ENCODE measurements at regions not wholly inside any gene's neighbourhood (a gene's known extent, or its start where the extent isn't known, plus 50 kb on each side); places are given as distances from the start of the nearest gene placed in this dataset.

DNA sequence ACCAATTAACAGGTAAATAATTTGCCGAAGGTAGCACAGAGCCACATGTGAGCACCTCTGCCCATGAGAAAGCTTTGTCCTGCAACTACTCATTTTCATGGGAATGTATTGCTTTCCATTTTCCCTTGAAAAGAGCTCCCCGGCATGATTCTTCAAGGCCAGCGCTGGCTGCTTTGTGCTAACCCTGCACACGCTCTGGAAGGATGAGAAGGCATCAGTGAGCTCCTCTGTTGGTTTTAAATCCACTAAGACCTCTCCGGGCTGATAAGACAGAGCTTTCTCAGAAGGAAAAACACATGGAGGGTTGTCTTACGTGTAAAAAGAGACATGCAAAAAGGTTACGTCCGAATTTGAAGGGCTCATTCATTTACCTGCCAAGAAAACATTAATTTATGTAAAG, 553.9 kb upstream of the MKI67 start:
- DNase-seq = no peak

DNA sequence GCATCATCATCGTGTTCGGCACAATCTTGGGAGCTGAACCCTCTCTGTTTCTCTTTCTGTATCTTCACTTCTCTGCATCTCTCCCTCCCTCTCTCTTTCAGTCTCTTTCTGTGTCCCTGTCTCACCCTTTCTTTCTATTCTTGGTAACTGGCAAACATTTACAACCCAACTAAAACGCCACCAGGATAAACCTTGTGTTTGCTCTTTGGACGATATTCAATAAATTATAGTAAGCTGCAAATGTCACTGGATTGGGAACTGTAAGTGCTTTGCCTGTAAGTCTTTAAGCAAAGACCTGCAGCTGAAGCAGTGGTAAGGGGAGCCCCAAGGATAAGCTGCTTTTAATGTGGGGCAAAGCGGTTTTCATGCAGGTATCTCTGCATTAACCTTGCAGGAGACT, 558.0 kb upstream of the MKI67 start:
- no peak for DNase-seq

DNA sequence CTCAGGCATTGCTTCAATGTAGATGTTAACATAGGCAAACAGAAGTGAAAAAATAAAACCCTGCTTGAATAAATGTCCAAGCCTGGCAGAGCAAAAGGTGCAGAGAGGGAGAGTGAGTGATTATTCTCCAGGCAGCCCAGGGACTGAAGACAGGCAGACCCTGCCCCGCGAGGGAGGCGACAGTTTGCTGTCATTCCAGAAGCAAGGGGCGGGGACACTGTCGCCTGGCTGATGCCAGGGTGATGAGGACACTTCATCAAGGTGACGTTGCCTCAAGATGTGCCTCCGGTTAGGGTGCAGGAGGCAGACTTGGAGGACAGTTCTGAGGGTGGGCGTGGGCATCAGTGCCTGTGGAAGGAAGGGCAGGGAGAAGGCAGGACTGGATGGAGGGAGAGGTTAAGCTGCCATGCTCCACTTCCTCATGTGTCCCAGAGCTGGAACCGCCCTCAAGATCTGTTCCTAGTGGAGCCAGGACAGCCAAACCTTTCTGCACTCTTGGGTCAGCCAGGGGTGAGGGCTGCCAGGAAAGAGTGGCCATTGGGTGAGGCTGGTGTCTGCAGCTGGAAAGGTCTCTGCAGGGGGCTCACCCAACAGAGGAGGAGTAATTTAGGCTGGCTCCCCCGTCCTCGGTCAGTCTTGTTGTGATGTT, 560.5 kb upstream of the MKI67 start:
- DNase-seq = no peak

DNA sequence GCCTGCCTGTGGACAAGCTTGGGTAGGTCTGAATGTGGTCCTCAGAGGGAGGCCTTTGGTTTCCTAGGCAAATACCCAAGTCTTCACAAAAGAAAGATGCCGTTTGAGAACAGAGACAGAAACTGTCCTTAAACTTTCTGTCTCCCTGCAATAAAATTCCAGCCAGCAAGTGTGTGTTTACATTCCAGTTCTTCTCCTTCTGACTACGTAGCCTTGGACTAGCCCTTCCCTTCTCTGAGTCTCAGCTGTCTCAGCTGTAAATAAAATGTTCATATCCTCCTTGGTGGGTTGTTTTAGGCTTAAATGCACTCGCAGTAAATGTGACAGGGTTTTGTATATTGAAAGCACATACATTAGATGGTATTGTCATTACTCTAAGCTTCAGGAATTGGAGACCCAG, 561.2 kb upstream of the MKI67 start:
- no peak for DNase-seq

- DNase-seq = no peak
Observed at GRCh38 chr10:128687927-128688549, 561.8 kb upstream of the MKI67 start.

GRCh38 chr10:128689667-128690066, 563.4 kb upstream of the MKI67 start:
- no peak for DNase-seq

DNA sequence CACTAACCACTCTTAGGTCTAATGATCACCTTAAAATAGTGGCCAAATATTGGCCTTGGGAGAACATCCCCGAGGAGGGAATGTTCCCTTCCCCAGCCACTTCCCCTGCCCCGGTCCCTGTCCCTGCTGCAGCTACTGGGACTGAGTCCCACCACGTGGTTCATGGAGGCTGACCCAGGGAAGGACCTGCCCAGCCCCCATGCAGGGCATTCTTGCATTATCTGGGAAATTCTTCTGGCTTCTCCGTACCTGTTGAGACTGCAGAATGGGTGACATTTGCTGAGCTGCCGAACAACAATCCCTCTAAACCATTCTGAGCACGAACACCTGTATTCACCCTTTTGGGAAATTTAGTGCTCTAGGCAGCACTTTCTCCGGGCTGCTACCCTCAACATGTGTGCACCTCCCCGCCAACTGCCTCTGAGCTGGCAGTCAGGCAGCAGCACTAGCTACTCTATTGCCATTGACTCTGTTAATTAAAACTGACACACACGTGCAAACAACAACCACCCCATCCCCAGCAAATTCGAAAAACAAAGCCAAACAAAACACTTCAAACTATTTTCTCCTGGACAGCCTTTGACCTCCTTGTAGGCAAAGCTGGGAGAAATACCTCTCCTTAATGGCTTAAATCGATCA, 567.4 kb upstream of the MKI67 start:
- DNase-seq = no peak

DNA sequence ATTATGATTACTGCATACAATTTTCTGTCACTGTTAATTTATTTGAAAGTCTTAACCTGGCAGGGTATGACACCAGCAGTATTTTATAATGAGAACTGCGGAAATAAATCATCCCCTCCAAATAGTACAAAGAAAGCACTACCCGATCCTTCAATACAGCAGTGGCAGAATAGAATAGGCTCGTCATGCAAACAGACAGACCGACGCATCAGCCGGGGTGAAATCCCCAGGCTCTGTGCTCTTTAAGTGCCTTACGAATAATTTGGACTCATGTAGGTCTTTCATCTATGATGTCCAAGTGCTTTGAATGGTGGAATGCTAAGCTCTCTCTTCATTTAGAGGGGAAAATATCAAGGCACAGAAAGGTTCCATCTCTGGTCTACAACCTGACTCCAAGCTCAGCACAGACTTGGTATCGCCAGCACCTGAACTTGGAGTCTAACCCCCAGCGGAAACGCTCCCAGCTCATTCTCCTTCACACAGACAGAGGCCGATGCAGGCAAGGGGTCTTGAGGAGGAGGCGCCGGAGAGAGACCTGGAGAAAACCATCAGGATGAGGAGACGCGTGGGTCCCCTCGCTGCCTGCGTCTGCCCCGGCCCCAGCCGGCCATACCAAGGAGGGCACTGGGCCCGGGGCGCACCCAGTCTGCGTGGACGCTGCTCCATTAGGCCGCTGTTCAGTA, 568.1 kb upstream of the MKI67 start:
- DNase-seq = no peak

GRCh38 chr10:128694851-128695725, 568.9 kb upstream of the MKI67 start:
- DNase-seq = no peak

DNA sequence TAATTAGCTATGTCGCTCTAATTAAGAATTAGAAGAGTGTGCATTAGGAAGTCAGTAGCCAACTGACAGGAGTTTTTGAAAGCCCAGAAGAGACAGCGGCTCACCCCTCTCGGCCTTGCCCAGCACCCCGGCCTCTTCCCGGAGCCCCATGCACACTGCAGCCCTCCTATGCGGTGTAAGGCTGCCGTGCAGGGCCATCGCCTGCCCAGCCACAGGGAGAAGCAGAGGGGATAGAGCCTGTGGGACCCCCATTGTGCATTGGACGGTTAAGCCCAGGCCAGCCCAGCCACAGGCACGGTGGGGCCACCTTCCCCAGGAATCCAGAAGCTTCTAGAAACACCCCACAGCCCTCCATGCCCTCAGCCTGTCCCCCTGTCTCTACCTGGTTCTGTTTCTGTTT, 569.7 kb upstream of the MKI67 start:
- DNase-seq = no peak

DNA sequence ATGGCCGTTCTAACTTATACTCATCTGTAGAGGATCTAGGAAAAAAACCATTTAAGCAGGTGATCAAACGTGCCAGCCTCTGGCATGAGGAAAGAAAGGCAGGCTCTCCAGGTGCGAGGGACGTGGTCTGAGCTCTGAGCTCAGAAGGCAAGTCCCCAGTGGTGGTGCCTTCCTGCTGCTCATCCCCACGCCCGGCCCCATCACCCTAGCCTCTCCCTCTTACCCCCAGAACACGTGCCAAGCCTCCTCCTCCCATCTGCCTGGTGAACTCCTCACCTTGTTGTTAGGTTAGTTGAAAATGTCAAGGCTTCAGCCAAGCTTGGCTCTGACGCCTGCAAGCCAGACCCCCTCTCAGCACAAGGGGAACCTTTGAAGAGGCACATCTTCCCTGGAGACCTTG, 571.2 kb upstream of the MKI67 start:
- no peak for DNase-seq

- no peak for DNase-seq
Observed at GRCh38 chr10:128701381-128701780, 575.2 kb upstream of the MKI67 start.

DNA sequence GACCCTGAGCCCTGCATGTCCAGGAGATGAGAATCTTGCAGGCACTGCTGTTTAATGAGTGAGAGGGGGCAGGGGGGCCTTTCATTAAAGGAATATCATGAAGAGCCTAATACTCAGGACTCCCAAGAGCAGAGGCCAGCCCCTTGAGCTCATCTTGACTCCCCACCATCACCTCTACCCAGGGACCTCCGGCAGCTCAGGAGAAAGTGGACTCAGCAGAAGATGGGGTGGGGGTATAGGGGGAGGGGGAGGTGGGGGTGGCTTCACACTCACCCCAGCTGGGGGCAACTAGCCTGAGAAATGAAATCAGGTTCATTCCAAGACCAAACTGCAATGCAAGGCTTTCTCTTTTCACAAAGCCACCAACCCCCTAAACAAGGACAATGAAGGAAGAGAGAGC, 575.6 kb upstream of the MKI67 start:
- no peak for DNase-seq

DNA sequence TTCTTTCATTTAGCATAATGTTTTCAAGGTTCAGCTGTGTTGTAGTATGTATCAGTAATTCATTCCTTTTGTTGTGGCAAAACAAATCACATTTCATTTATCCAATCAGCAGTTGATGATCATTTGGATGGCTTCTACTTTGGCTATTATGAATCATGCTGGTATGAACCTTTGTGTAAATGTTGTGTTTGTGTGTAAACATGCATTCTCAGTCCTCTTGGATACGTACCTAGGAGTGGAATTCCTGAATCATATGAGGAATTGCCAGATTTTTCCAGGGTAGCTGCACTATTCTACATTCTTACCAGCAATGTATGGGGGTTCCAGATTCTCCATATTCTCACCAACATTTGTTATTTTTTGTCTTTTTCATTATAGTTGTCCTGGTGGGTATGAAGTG, 578.5 kb upstream of the MKI67 start:
- DNase-seq = no peak

DNA sequence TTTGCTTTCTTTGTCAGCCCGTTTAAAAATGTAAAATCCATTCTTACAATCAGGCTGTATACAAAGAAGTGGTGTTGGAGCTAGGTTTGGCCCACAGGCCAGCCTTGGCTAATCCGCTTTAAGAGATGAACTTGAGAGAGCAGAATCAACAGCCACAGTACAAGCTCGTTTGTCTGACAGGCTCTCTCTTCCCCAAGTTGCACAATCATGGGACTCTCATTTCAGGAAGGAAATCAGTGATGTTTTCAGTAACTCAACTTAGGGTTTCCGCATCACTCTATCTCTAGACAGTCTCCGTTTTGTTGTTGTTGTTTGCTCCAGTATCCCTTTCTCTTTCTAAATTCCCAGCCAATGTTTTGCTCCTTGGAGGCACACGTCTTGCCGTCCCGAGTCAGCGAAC, 582.0 kb upstream of the MKI67 start:
- DNase-seq = no peak

- no peak for DNase-seq
Observed at GRCh38 chr10:128709686-128710085, 583.5 kb upstream of the MKI67 start.

DNA sequence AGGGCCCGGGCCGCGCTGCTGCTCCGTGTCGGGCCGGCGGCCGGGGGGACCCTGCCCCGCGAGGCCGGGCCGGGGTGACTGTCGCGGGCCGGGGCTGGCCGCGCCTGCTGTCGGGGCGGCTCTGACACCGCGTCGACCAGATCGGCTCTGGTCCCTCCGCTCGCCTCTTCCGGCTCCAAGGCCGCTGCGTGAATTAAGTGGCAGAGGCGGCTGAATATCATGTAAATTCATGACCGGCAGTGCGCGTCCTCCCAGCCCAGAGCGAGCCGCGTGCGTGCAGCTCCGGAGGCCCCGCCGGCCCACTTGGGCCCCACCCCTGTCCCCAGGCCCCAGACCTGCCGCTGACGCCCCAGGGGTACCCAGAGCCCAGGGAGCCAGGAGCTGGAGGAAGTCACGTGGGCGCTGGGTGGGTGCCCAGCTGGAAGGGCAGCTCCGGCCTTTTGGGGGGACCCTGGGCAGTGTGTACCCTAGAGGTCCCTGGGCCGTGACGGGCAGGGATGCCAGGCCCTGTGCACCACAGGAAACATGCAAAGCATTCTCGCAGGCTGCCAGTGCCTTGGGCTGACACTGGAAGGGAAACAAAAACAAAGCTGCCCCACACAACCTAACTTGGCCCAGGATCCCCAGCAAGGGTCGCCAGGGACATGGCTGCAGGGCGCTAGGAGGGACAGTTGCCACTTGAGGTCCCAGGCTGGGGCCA, 584.0 kb upstream of the MKI67 start:
- no peak for DNase-seq

GRCh38 chr10:128710798-128711183, 584.6 kb upstream of the MKI67 start:
- no peak for DNase-seq

DNA sequence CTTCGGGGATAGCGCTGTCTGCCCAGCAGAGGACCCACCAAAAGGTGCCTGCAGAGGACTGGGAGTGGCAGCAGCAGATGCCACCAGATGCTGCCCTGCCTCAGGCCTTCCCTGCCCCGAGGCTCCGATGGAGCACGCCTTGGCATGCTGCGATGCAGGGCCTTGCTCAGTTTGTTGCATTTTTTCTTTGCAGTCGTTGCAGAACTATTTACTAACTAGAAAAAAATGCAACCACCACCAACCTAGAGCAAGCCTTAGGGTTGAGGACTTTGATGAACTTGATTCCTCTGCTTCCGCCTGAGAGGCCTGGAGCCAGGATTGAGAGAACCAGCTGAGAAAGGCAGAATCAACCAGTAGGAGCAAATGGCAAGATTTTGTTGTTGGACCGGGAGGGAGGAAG, 585.6 kb upstream of the MKI67 start:
- DNase-seq = no peak

GRCh38 chr10:128712661-128713400, 586.6 kb upstream of the MKI67 start:
- no peak for DNase-seq

DNA sequence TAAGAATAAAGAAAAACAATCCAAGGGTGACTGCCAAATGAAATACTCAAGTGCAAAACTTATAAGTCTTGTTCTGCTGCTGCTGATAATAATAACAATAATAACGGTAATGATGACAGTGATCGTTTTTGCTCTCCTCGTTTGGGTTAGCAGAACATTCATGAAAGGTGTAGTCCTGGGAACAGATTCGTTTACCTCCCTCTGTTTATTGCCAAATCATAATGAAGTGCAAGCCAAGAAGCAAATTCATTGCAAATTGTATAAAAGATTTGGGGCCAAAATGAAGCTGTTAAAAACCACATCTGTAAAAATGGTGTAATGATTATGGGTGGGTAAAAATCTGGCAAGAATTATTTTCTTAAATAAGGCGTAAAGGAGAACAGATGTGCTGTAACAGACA, 587.2 kb upstream of the MKI67 start:
- no peak for DNase-seq
